HG03457 (cell line): ENCODE measurements at regions not wholly inside any gene's neighbourhood (a gene's known extent, or its start where the extent isn't known, plus 50 kb on each side); places are given as distances from the start of the nearest gene placed in this dataset.

Experiments
- ATAC-seq: cut with Tn5 transposase; IDR thresholded peaks from one replicate; pipeline ENCODE4 v1.9.1; 2021; ENCODE audit warnings: moderate number of reproducible peaks; ENCODE audit not compliant: unreplicated experiment

GRCh38 chr9:106580546-106580945 is 282.4 kb upstream of the ZNF462 start:
- ATAC-seq: no peak

GRCh38 chr9:106581973-106582372 is 281.0 kb upstream of the ZNF462 start:
- ATAC-seq: no peak

- ATAC-seq: no peak
These were observed 279.2 kb upstream of the ZNF462 start for GRCh38 chr9:106583751-106584150.

- no peak for ATAC-seq
These were observed 275.9 kb upstream of the ZNF462 start for GRCh38 chr9:106587042-106587441.

- no peak for ATAC-seq
These were observed 274.3 kb upstream of the ZNF462 start for GRCh38 chr9:106588626-106589025.

GRCh38 chr9:106590759-106591505 is 272.0 kb upstream of the ZNF462 start:
- no peak for ATAC-seq

GRCh38 chr9:106593201-106593600 is 269.8 kb upstream of the ZNF462 start:
- no peak for ATAC-seq

GRCh38 chr9:106596984-106597383 is 266.0 kb upstream of the ZNF462 start:
- no peak for ATAC-seq

GRCh38 chr9:106600955-106601560 is 261.9 kb upstream of the ZNF462 start:
- ATAC-seq: no peak

- no peak for ATAC-seq
These were observed 260.6 kb upstream of the ZNF462 start for GRCh38 chr9:106602344-106602743.

- ATAC-seq: no peak
These were observed 249.7 kb upstream of the ZNF462 start for GRCh38 chr9:106613250-106613737.

- ATAC-seq: no peak
These were observed 247.7 kb upstream of the ZNF462 start for GRCh38 chr9:106615118-106615889.

- no peak for ATAC-seq
These were observed 246.9 kb upstream of the ZNF462 start for GRCh38 chr9:106616026-106616425.

GRCh38 chr9:106616851-106617345 is 246.1 kb upstream of the ZNF462 start:
- ATAC-seq: no peak

GRCh38 chr9:106619211-106619610 is 243.8 kb upstream of the ZNF462 start:
- no peak for ATAC-seq

- no peak for ATAC-seq
These were observed 242.9 kb upstream of the ZNF462 start for GRCh38 chr9:106620081-106620480.

GRCh38 chr9:106620866-106621265 is 242.1 kb upstream of the ZNF462 start:
- no peak for ATAC-seq

- ATAC-seq: no peak
These were observed 241.4 kb upstream of the ZNF462 start for GRCh38 chr9:106621313-106622163.

GRCh38 chr9:106622164-106622487 is 240.8 kb upstream of the ZNF462 start:
- no peak for ATAC-seq

GRCh38 chr9:106623558-106623957 is 239.4 kb upstream of the ZNF462 start:
- ATAC-seq: no peak

GRCh38 chr9:106625259-106625789 is 237.6 kb upstream of the ZNF462 start:
- ATAC-seq: no peak
